Kidney (tissue), 13 donors: ENCODE measurements at regions not wholly inside any gene's neighbourhood (a gene's known extent, or its start where the extent isn't known, plus 50 kb on each side); places are given as distances from the start of the nearest gene placed in this dataset.

ENCODE experiments used
- DNase-seq, 5 donors: peaks; one replicate each; pipeline ENCODE4 v3.0.0-alpha.2; 2013 to 2020
- FAIRE-seq: peaks from 2 replicates; lab custom pipeline; 2012; peaks lifted over from hg19 to GRCh38; lab: Jason Lieb, UNC
- H3K27ac ChIP-seq, 2 donors: one replicate each; pipeline ENCODE4 v1.7.0; 2013; ENCODE audit warnings: low read depth in 2 of 2, low read length in 2 of 2, inconsistent platforms in 1 of 2
- H3K27me3 ChIP-seq: one replicate; pipeline ENCODE4 v1.7.1; 2013; ENCODE audit warnings: low read length, inconsistent platforms; ENCODE audit not compliant: control insufficient read depth, insufficient read depth
- H3K36me3 ChIP-seq, 3 donors: one replicate each; pipeline versions ENCODE4 v1.7.0 to v1.7.1; 2013; ENCODE audit warnings: low read length in 3 of 3, control low read depth in 1 of 3, inconsistent platforms in 1 of 3; ENCODE audit not compliant: insufficient read depth in 3 of 3, control insufficient read depth in 2 of 3
- H3K4me1 ChIP-seq, 3 donors: one replicate each; pipeline versions ENCODE4 v1.7.0 to v1.7.1; 2013; ENCODE audit warnings: low read length in 3 of 3, inconsistent platforms in 1 of 3, low read depth in 1 of 3; ENCODE audit not compliant: control insufficient read depth in 2 of 3, insufficient read depth in 2 of 3
- H3K4me3 ChIP-seq, 3 donors: one replicate each; pipeline versions ENCODE4 v1.7.0 to v1.8.1; 2013; ENCODE audit warnings: low read length in 3 of 3, control low read depth in 1 of 3, inconsistent platforms in 1 of 3
- H3K9ac ChIP-seq, 3 donors: one replicate each; pipeline versions ENCODE4 v1.7.0 to v1.7.1; 2013; ENCODE audit warnings: low read length in 3 of 3, control low read depth in 1 of 3, inconsistent platforms in 1 of 3
- H3K9me3 ChIP-seq, 3 donors: one replicate each; pipeline versions ENCODE4 v1.7.0 to v1.7.1; 2013; ENCODE audit warnings: low read length in 3 of 3, control low read depth in 1 of 3, inconsistent platforms in 1 of 3; ENCODE audit not compliant: control insufficient read depth in 2 of 3, insufficient read depth in 1 of 3
- CTCF ChIP-seq: IDR thresholded peaks from 3 replicates; pipeline ENCODE4 v1.5.1; 2012; ENCODE audit warnings: mild to moderate bottlenecking, moderate library complexity, borderline replicate concordance; ENCODE audit not compliant: insufficient read depth; ENCODE audit errors: extremely low read depth
- intact Hi-C: fragments of 100-400 bp; cut with DNase I; formaldehyde crosslinking; loops from one replicate; pipeline ENCODE4 v1.11.1; 2022
- donor health status: control.
- donor health status: control.
- donor health status: control.
- donor health status: control.
- donor health status: control.
- donor health status: DM: yes; HTN: yes; CAD: no.
- donor health status: Normal renal cell carcinoma (clear cell type).

- Histone ChIP-seq H3K4me1 (no peaks in the 10 kb centered on the region), H3K27me3 (no peaks in the 10 kb centered on the region), H3K36me3 (no peaks in the 10 kb centered on the region), H3K9me3 (no peaks in the 10 kb centered on the region), H3K4me3 (no peak overlapping the region), H3K9ac (no peak overlapping the region), H3K27ac (no peak overlapping the region)
- intact Hi-C loops, result no loop called here
- no peak for DNase-seq
- no peak for TF ChIP-seq CTCF
- FAIRE-seq, result no peak
Measured at GRCh38 chr11:97525273-97525672, 1135.5 kb downstream of the JRKL start.

GRCh38 chr11:97537407-97538150 lies 1147.8 kb downstream of the JRKL start:
- H3K4me1 ChIP-seq, result no peaks in the 10 kb centered on the region
- no peak overlapping the region for H3K9ac ChIP-seq
- intact Hi-C loops, result no loop called here
- peak in 1 of 5 donors; percentile 33 for DNase-seq
- H3K27ac ChIP-seq, result no peak overlapping the region
- H3K9me3 ChIP-seq, result no peaks in the 10 kb centered on the region
- H3K27me3 ChIP-seq, result no peaks in the 10 kb centered on the region
- TF ChIP-seq CTCF, result no peak
- H3K36me3 ChIP-seq, result no peaks in the 10 kb centered on the region
- FAIRE-seq, result no peak
- H3K4me3 ChIP-seq, result no peak overlapping the region

- FAIRE-seq, result no peak
Measured at GRCh38 chr11:97544431-97544830, 1154.6 kb downstream of the JRKL start.

More at GRCh38 chr11:97544431-97544830, 1154.6 kb downstream of the JRKL start:
- TF ChIP-seq CTCF, result no peak
- no peak for DNase-seq
- no peak overlapping the region for H3K4me3 ChIP-seq
- no peaks in the 10 kb centered on the region for H3K4me1 ChIP-seq
- H3K9me3 ChIP-seq, result no peaks in the 10 kb centered on the region
- intact Hi-C loops, result no loop called here
- no peak overlapping the region for H3K9ac ChIP-seq
- H3K27me3 ChIP-seq, result no peaks in the 10 kb centered on the region
- no peak overlapping the region for H3K27ac ChIP-seq
- no peaks in the 10 kb centered on the region for H3K36me3 ChIP-seq
